SU-DHL-6 (cell line): ENCODE measurements at regions not wholly inside any gene's neighbourhood (a gene's known extent, or its start where the extent isn't known, plus 50 kb on each side); places are given as distances from the start of the nearest gene placed in this dataset.

ENCODE experiments used
- H2AFZ ChIP-seq: fragments of 200-600 bp; sonication (generic); 2 replicates; pipeline ENCODE4 v1.6.1; 2014; ENCODE audit warnings: low read depth, mild to moderate bottlenecking, moderate library complexity, mixed read lengths, antibody characterized with exemption, low read length; ENCODE audit not compliant: severe bottlenecking
- H3F3A ChIP-seq: fragments of 200-600 bp; shearing (Covaris generic); 2 replicates; pipeline ENCODE4 v1.6.0; 2016; ENCODE audit warnings: antibody characterized with exemption, mild to moderate bottlenecking; ENCODE audit not compliant: insufficient read depth
- H3K27ac ChIP-seq: fragments of 200-600 bp; sonication (generic); 2 replicates; pipeline ENCODE4 v1.5.1; 2016; ENCODE audit warnings: low read depth, mild to moderate bottlenecking, low read length, moderate library complexity, mixed read lengths
- H3K27me3 ChIP-seq: fragments of 200-600 bp; sonication (generic), shearing (Covaris generic); 2 replicates; pipeline ENCODE4 v1.6.0; 2014; ENCODE audit warnings: mild to moderate bottlenecking, low read length
- H3K36me3 ChIP-seq: fragments of 200-600 bp; sonication (generic); 2 replicates; pipeline ENCODE4 v1.6.1; 2014; ENCODE audit warnings: mild to moderate bottlenecking, low read length, mixed read lengths
- H3K4me2 ChIP-seq: fragments of 300-600, 200-600 bp; shearing (Covaris generic), sonication (generic); 2 replicates; pipeline ENCODE4 v1.6.0; 2014; ENCODE audit warnings: low read length, low read depth, mild to moderate bottlenecking; ENCODE audit not compliant: poor library complexity, severe bottlenecking
- H3K4me3 ChIP-seq: fragments of 200-600 bp; sonication (generic); 2 replicates; pipeline ENCODE4 v1.5.1; 2014; ENCODE audit warnings: antibody characterized with exemption, low read length, mild to moderate bottlenecking, mixed read lengths; ENCODE audit not compliant: insufficient read depth, poor library complexity, severe bottlenecking
- H3K79me2 ChIP-seq: fragments of 200-600 bp; sonication (generic); 2 replicates; pipeline ENCODE4 v1.6.1; 2014; ENCODE audit warnings: mild to moderate bottlenecking, low read length, moderate library complexity; ENCODE audit not compliant: insufficient read depth
- H3K9ac ChIP-seq: fragments of 200-600 bp; sonication (generic); 2 replicates; pipeline ENCODE4 v1.7.0; 2014; ENCODE audit warnings: mild to moderate bottlenecking, low read length
- H3K9me2 ChIP-seq: fragments of 200-600 bp; sonication (generic); replicated peaks from 2 replicates; pipeline ENCODE4 v1.6.1; 2014; ENCODE audit warnings: low read length; ENCODE audit not compliant: insufficient read depth
- H3K9me3 ChIP-seq: fragments of 200-600 bp; sonication (generic); 2 replicates; pipeline ENCODE4 v1.6.1; 2014; ENCODE audit warnings: low read length, mixed read lengths; ENCODE audit not compliant: insufficient read depth
- H4K20me1 ChIP-seq: fragments of 200-600 bp; sonication (generic); 2 replicates; pipeline ENCODE4 v1.6.1; 2014; ENCODE audit warnings: low read depth, mild to moderate bottlenecking, antibody characterized with exemption, low read length, moderate library complexity, mixed read lengths
- EZH2phosphoT487 ChIP-seq: fragments of 200-600 bp; sonication (generic), shearing (Covaris generic); conservative IDR thresholded peaks from 2 replicates; pipeline ENCODE4 v1.6.1; 2018; ENCODE audit warnings: mild to moderate bottlenecking, antibody characterized with exemption, low read length, moderate library complexity, mixed read lengths
- TF ChIP-seq, protein P1 (sequence below): fragments of 200-600 bp; sonication (generic); IDR thresholded peaks from one replicate; pipeline ENCODE4 v1.5.1; 2017; ENCODE audit warnings: antibody characterized with exemption, mild to moderate bottlenecking, low read length, moderate library complexity; ENCODE audit not compliant: insufficient read depth, poor library complexity, severe bottlenecking

DNA sequence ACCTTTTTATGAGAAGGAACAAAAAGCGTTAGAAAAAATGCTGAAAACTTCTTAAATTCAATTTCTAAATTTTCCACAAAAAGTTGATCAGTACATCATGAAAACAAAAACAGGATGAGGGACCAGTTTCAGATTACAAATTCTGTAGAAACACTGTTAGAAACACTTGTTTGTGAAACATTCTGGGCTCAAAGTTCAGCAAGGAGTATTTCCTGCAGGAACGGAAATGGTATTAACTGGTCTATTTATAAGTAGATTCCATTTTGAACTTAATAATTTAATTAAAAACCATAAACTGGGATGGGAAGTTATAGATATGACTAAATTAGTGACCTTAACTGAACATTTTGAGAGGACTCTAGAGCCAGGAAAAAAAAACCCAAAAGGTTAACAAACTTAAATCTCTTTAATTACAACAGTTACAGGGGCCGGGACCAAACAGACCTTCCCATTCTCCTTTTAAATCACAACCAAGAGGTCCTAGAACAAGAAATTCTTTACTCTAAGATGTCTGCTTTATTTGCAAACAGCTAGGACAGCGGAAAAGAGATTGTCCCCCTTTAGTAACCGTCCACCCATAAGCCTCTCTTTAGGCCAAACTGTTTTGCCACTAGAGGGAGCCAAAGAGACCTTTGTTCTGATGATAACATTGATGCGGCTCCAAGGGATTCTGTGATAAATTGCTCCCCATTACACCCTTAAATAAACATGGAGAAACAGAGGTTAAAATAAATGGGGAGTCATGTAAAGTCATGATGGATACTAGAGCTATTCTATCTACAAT is 69.0 kb upstream of the RERGL start:
- TF ChIP-seq, protein P1, sequence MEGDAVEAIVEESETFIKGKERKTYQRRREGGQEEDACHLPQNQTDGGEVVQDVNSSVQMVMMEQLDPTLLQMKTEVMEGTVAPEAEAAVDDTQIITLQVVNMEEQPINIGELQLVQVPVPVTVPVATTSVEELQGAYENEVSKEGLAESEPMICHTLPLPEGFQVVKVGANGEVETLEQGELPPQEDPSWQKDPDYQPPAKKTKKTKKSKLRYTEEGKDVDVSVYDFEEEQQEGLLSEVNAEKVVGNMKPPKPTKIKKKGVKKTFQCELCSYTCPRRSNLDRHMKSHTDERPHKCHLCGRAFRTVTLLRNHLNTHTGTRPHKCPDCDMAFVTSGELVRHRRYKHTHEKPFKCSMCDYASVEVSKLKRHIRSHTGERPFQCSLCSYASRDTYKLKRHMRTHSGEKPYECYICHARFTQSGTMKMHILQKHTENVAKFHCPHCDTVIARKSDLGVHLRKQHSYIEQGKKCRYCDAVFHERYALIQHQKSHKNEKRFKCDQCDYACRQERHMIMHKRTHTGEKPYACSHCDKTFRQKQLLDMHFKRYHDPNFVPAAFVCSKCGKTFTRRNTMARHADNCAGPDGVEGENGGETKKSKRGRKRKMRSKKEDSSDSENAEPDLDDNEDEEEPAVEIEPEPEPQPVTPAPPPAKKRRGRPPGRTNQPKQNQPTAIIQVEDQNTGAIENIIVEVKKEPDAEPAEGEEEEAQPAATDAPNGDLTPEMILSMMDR: peak; percentile 74
- no peak for TF ChIP-seq EZH2phosphoT487
- H3K9me3 ChIP-seq: peaks cover 2% of the 10 kb centered on the region; the same call in 1 of the 2 replicates

DNA sequence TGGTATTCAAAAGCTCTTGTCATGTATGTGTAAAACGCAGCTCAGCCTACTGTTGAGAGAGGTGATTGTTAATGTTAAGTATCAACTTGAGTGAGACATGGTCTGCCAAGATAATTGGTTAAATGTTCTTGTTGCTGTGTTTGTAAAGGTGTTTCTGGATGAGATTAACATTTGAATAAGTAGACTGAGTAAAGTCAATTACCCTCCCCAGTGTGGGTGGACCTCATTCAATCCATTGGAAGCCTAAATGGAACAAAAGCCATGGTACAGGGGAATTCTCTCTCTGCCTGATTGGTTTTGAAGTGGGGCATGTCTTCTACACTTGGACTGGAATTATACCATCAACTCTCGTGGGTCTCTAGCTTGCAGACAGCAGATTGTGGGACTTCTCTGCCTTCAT is 63.8 kb upstream of the RERGL start:
- Histone ChIP-seq H2AFZ (no peak overlapping the region), H3K9me2 (no peaks in the 10 kb centered on the region), H3K4me2 (no peak overlapping the region), H3K27ac (no peak overlapping the region), H4K20me1 (no peaks in the 10 kb centered on the region), H3K9ac (no peak overlapping the region), H3K9me3 (no peaks in the 10 kb centered on the region), H3K27me3 (no peaks in the 10 kb centered on the region; the same call in 1 of the 2 replicates), H3K36me3 (no peaks in the 10 kb centered on the region), H3F3A (no peaks in the 10 kb centered on the region), H3K79me2 (no peaks in the 10 kb centered on the region), H3K4me3 (no peak overlapping the region)
- no peak for TF ChIP-seq EZH2phosphoT487
- TF ChIP-seq, protein P1: no peak

More for the DNA sequence above, 69.0 kb upstream of the RERGL start:
- Histone ChIP-seq H3K9me2 (no peaks in the 10 kb centered on the region), H4K20me1 (no peaks in the 10 kb centered on the region), H2AFZ (no peak overlapping the region), H3K27me3 (no peaks in the 10 kb centered on the region), H3K4me3 (no peak overlapping the region), H3K27ac (no peak overlapping the region), H3K9ac (no peak overlapping the region), H3K79me2 (no peaks in the 10 kb centered on the region), H3F3A (no peaks in the 10 kb centered on the region), H3K36me3 (no peaks in the 10 kb centered on the region), H3K4me2 (no peak overlapping the region)

- Histone ChIP-seq H3F3A (no peaks in the 10 kb centered on the region), H2AFZ (no peak overlapping the region)
Measured at GRCh38 chr12:18151036-18151435, 61.0 kb upstream of the RERGL start.

More at GRCh38 chr12:18151036-18151435, 61.0 kb upstream of the RERGL start:
- Histone ChIP-seq H3K9ac (no peak overlapping the region), H3K9me2 (no peaks in the 10 kb centered on the region), H3K27ac (no peak overlapping the region), H3K36me3 (no peaks in the 10 kb centered on the region), H3K4me2 (no peak overlapping the region), H3K9me3 (no peaks in the 10 kb centered on the region), H3K4me3 (no peak overlapping the region), H3K27me3 (no peaks in the 10 kb centered on the region; the same call in 1 of the 2 replicates), H4K20me1 (no peaks in the 10 kb centered on the region), H3K79me2 (no peaks in the 10 kb centered on the region)
- no peak for TF ChIP-seq EZH2phosphoT487
- TF ChIP-seq, protein P1: no peak
